ENCODE measurements at regions not wholly inside any gene's neighbourhood (a gene's known extent, or its start where the extent isn't known, plus 50 kb on each side); places are given as distances from the start of the nearest gene placed in this dataset.

GRCh38 chr11:15748132-15748531, 608.2 kb downstream of the SOX6 start:
- Histone ChIP-seq H3K56ac (ENCODE audit: low read length) (no peak overlapping the region), H3K18ac (ENCODE audit: low read length) (no peak overlapping the region), H3K4me1 (ENCODE audit: control insufficient read depth, low read depth, low read length) (no peaks in the 10 kb centered on the region), H3K9ac (ENCODE audit: low read length) (no peak overlapping the region), H2BK120ac (ENCODE audit: low read depth, low read length) (no peak overlapping the region), H2AK5ac (ENCODE audit: low read length) (no peak overlapping the region), H3K4ac (ENCODE audit: low read depth, low read length) (no peak overlapping the region), H3K36me3 (ENCODE audit: control insufficient read depth, insufficient read depth, low read length) (no peaks in the 10 kb centered on the region), H3K4me3 (ENCODE audit: low read length) (no peak overlapping the region), H3K27ac (ENCODE audit: low read depth, low read length) (no peak overlapping the region), H4K8ac (ENCODE audit: low read depth, low read length) (no peak overlapping the region), H3K27me3 (ENCODE audit: insufficient read depth, low read length, poor library complexity) (no peaks in the 10 kb centered on the region), H3K23ac (ENCODE audit: low read length) (no peak overlapping the region), H3K79me1 (ENCODE audit: low read length) (no peaks in the 10 kb centered on the region), H3K79me2 (ENCODE audit: control insufficient read depth, insufficient read depth, low read length) (no peaks in the 10 kb centered on the region), H2BK5ac (ENCODE audit: low read length) (no peak overlapping the region), H4K5ac (ENCODE audit: low read length) (no peak overlapping the region), H3K4me2 (ENCODE audit: low read length) (no peak overlapping the region), H2BK15ac (replicated peaks; ENCODE audit: low read depth) (no peak overlapping the region)
- no peak for DNase-seq

- no peaks in the 10 kb centered on the region for H3K27me3 ChIP-seq (ENCODE audit: insufficient read depth, low read length, poor library complexity)
- H2BK120ac ChIP-seq (ENCODE audit: low read depth, low read length), result no peak overlapping the region
- no peak overlapping the region for H2AK5ac ChIP-seq (ENCODE audit: low read length)
- no peak overlapping the region for H3K4me3 ChIP-seq (ENCODE audit: low read length)
- no peak overlapping the region for H3K56ac ChIP-seq (ENCODE audit: low read length)
- H3K9ac ChIP-seq (ENCODE audit: low read length), result no peak overlapping the region
- no peak overlapping the region for H4K8ac ChIP-seq (ENCODE audit: low read depth, low read length)
- no peak overlapping the region for H3K4me2 ChIP-seq (ENCODE audit: low read length)
- H3K18ac ChIP-seq (ENCODE audit: low read length), result no peak overlapping the region
- H3K4me1 ChIP-seq (ENCODE audit: control insufficient read depth, low read depth, low read length), result no peaks in the 10 kb centered on the region
- no peak overlapping the region for H3K27ac ChIP-seq (ENCODE audit: low read depth, low read length)
- H3K23ac ChIP-seq (ENCODE audit: low read length), result no peak overlapping the region
- no peak overlapping the region for H4K5ac ChIP-seq (ENCODE audit: low read length)
- no peak overlapping the region for H2BK5ac ChIP-seq (ENCODE audit: low read length)
- H3K4ac ChIP-seq (ENCODE audit: low read depth, low read length), result no peak overlapping the region
- no peak overlapping the region for H2BK15ac ChIP-seq (replicated peaks; ENCODE audit: low read depth)
- no peaks in the 10 kb centered on the region for H3K79me1 ChIP-seq (ENCODE audit: low read length)
- WGBS (ENCODE audit: extremely low coverage, insufficient coverage, low lambda C conversion rate), result no CpG with 5 or more reads among the region's 2 CpGs
- no peaks in the 10 kb centered on the region for H3K36me3 ChIP-seq (ENCODE audit: control insufficient read depth, insufficient read depth, low read length)
- no peak for DNase-seq
- H3K79me2 ChIP-seq (ENCODE audit: control insufficient read depth, insufficient read depth, low read length), result no peaks in the 10 kb centered on the region
Observed at GRCh38 chr11:15748741-15749140, 607.6 kb downstream of the SOX6 start.

- Histone ChIP-seq H3K56ac (ENCODE audit: low read length) (no peak overlapping the region), H3K9ac (ENCODE audit: low read length) (no peak overlapping the region), H4K8ac (ENCODE audit: low read depth, low read length) (no peak overlapping the region), H3K4ac (ENCODE audit: low read depth, low read length) (no peak overlapping the region), H2BK120ac (ENCODE audit: low read depth, low read length) (no peak overlapping the region), H4K5ac (ENCODE audit: low read length) (no peak overlapping the region), H3K18ac (ENCODE audit: low read length) (no peak overlapping the region), H2BK15ac (replicated peaks; ENCODE audit: low read depth) (no peak overlapping the region), H3K4me2 (ENCODE audit: low read length) (no peak overlapping the region), H3K23ac (ENCODE audit: low read length) (no peak overlapping the region), H3K79me2 (ENCODE audit: control insufficient read depth, insufficient read depth, low read length) (no peaks in the 10 kb centered on the region), H3K27ac (ENCODE audit: low read depth, low read length) (no peak overlapping the region), H3K36me3 (ENCODE audit: control insufficient read depth, insufficient read depth, low read length) (no peaks in the 10 kb centered on the region), H3K79me1 (ENCODE audit: low read length) (no peaks in the 10 kb centered on the region), H3K4me1 (ENCODE audit: control insufficient read depth, low read depth, low read length) (no peaks in the 10 kb centered on the region), H3K4me3 (ENCODE audit: low read length) (no peak overlapping the region), H2BK5ac (ENCODE audit: low read length) (no peak overlapping the region), H3K27me3 (ENCODE audit: insufficient read depth, low read length, poor library complexity) (no peaks in the 10 kb centered on the region), H2AK5ac (ENCODE audit: low read length) (no peak overlapping the region)
- no CpG with 5 or more reads among the region's 11 CpGs for WGBS (ENCODE audit: extremely low coverage, insufficient coverage, low lambda C conversion rate)
- no peak for DNase-seq
Observed at GRCh38 chr11:15750535-15751308, 605.6 kb downstream of the SOX6 start.

- H3K4ac ChIP-seq (ENCODE audit: low read depth, low read length), result no peak overlapping the region
- no peak overlapping the region for H4K5ac ChIP-seq (ENCODE audit: low read length)
- H2BK15ac ChIP-seq (replicated peaks; ENCODE audit: low read depth), result no peak overlapping the region
- DNase-seq, result no peak
- H3K4me2 ChIP-seq (ENCODE audit: low read length), result no peak overlapping the region
- H3K79me1 ChIP-seq (ENCODE audit: low read length), result no peaks in the 10 kb centered on the region
- H3K36me3 ChIP-seq (ENCODE audit: control insufficient read depth, insufficient read depth, low read length), result no peaks in the 10 kb centered on the region
- no peak overlapping the region for H3K9ac ChIP-seq (ENCODE audit: low read length)
- no peak overlapping the region for H2AK5ac ChIP-seq (ENCODE audit: low read length)
- no peaks in the 10 kb centered on the region for H3K79me2 ChIP-seq (ENCODE audit: control insufficient read depth, insufficient read depth, low read length)
- H3K4me3 ChIP-seq (ENCODE audit: low read length), result no peak overlapping the region
- WGBS (ENCODE audit: extremely low coverage, insufficient coverage, low lambda C conversion rate), result no CpG with 5 or more reads among the region's 1 CpG
- no peak overlapping the region for H4K8ac ChIP-seq (ENCODE audit: low read depth, low read length)
- no peak overlapping the region for H3K56ac ChIP-seq (ENCODE audit: low read length)
- no peaks in the 10 kb centered on the region for H3K4me1 ChIP-seq (ENCODE audit: control insufficient read depth, low read depth, low read length)
- no peak overlapping the region for H3K27ac ChIP-seq (ENCODE audit: low read depth, low read length)
- H3K23ac ChIP-seq (ENCODE audit: low read length), result no peak overlapping the region
- H3K27me3 ChIP-seq (ENCODE audit: insufficient read depth, low read length, poor library complexity), result no peaks in the 10 kb centered on the region
- no peak overlapping the region for H2BK120ac ChIP-seq (ENCODE audit: low read depth, low read length)
- no peak overlapping the region for H2BK5ac ChIP-seq (ENCODE audit: low read length)
- H3K18ac ChIP-seq (ENCODE audit: low read length), result no peak overlapping the region
Observed at GRCh38 chr11:15754221-15754620, 602.1 kb downstream of the SOX6 start.

GRCh38 chr11:15757048-15757698, 599.2 kb downstream of the SOX6 start:
- Histone ChIP-seq H3K18ac (ENCODE audit: low read length) (no peak overlapping the region), H2BK5ac (ENCODE audit: low read length) (no peak overlapping the region), H3K23ac (ENCODE audit: low read length) (no peak overlapping the region), H2AK5ac (ENCODE audit: low read length) (no peak overlapping the region), H3K9ac (ENCODE audit: low read length) (no peak overlapping the region), H3K4ac (ENCODE audit: low read depth, low read length) (no peak overlapping the region), H3K27me3 (ENCODE audit: insufficient read depth, low read length, poor library complexity) (no peaks in the 10 kb centered on the region), H3K79me2 (ENCODE audit: control insufficient read depth, insufficient read depth, low read length) (no peaks in the 10 kb centered on the region), H3K4me2 (ENCODE audit: low read length) (no peak overlapping the region), H3K79me1 (ENCODE audit: low read length) (no peaks in the 10 kb centered on the region), H3K56ac (ENCODE audit: low read length) (no peak overlapping the region), H4K5ac (ENCODE audit: low read length) (no peak overlapping the region), H2BK15ac (replicated peaks; ENCODE audit: low read depth) (no peak overlapping the region), H4K8ac (ENCODE audit: low read depth, low read length) (no peak overlapping the region), H3K4me1 (ENCODE audit: control insufficient read depth, low read depth, low read length) (no peaks in the 10 kb centered on the region), H2BK120ac (ENCODE audit: low read depth, low read length) (no peak overlapping the region), H3K27ac (ENCODE audit: low read depth, low read length) (no peak overlapping the region), H3K36me3 (ENCODE audit: control insufficient read depth, insufficient read depth, low read length) (no peaks in the 10 kb centered on the region), H3K4me3 (ENCODE audit: low read length) (no peak overlapping the region)
- DNase-seq, result peak; percentile 17
- WGBS (ENCODE audit: extremely low coverage, insufficient coverage, low lambda C conversion rate), result no CpG with 5 or more reads among the region's 16 CpGs
